GM18519 (cell line): ENCODE measurements at regions not wholly inside any gene's neighbourhood (a gene's known extent, or its start where the extent isn't known, plus 50 kb on each side); places are given as distances from the start of the nearest gene placed in this dataset.

Experiments used
- ATAC-seq: cut with Tn5 transposase; IDR thresholded peaks from one replicate; pipeline ENCODE4 v1.9.1; 2021; ENCODE audit warnings: mild to moderate bottlenecking, moderate library complexity; ENCODE audit not compliant: unreplicated experiment, low FRiP score

- ATAC-seq: no peak
Observed at GRCh38 chr10:63727636-63728035, 206.4 kb downstream of the REEP3 start.

- ATAC-seq: no peak
Observed at GRCh38 chr10:63735305-63735704, 214.1 kb downstream of the REEP3 start.

GRCh38 chr10:63738410-63738809 lies 217.2 kb downstream of the REEP3 start:
- no peak for ATAC-seq

- no peak for ATAC-seq
Observed at GRCh38 chr10:63744060-63744941, 223.1 kb downstream of the REEP3 start.

- ATAC-seq: no peak
Observed at GRCh38 chr10:63749915-63750314, 228.7 kb downstream of the REEP3 start.

GRCh38 chr10:63751836-63752235 lies 230.6 kb downstream of the REEP3 start:
- ATAC-seq: no peak

GRCh38 chr10:63752318-63752717 lies 231.1 kb downstream of the REEP3 start:
- ATAC-seq: no peak

GRCh38 chr10:63753808-63754207 lies 232.6 kb downstream of the REEP3 start:
- ATAC-seq: no peak

- ATAC-seq: no peak
Observed at GRCh38 chr10:63755441-63755840, 234.2 kb downstream of the REEP3 start.

- ATAC-seq: no peak
Observed at GRCh38 chr10:63757067-63757466, 235.9 kb downstream of the REEP3 start.

GRCh38 chr10:63758080-63758479 lies 236.9 kb downstream of the REEP3 start:
- no peak for ATAC-seq

GRCh38 chr10:63759335-63759734 lies 238.1 kb downstream of the REEP3 start:
- no peak for ATAC-seq

- ATAC-seq: no peak
Observed at GRCh38 chr10:63760034-63760707, 239.0 kb downstream of the REEP3 start.

- ATAC-seq: no peak
Observed at GRCh38 chr10:63760708-63761047, 239.5 kb downstream of the REEP3 start.

GRCh38 chr10:63761243-63761642 lies 240.0 kb downstream of the REEP3 start:
- ATAC-seq: no peak

GRCh38 chr10:63763744-63764143 lies 242.5 kb downstream of the REEP3 start:
- ATAC-seq: no peak

GRCh38 chr10:63765126-63765525 lies 243.9 kb downstream of the REEP3 start:
- ATAC-seq: no peak

GRCh38 chr10:63766745-63767137 lies 245.5 kb downstream of the REEP3 start:
- no peak for ATAC-seq

GRCh38 chr10:63767138-63767801 lies 246.1 kb downstream of the REEP3 start:
- no peak for ATAC-seq

- ATAC-seq: no peak
Observed at GRCh38 chr10:63769367-63769766, 248.2 kb downstream of the REEP3 start.

GRCh38 chr10:63770523-63770922 lies 249.3 kb downstream of the REEP3 start:
- ATAC-seq: no peak
